Osteoblast (primary cell): ENCODE measurements at regions not wholly inside any gene's neighbourhood (a gene's known extent, or its start where the extent isn't known, plus 50 kb on each side); places are given as distances from the start of the nearest gene placed in this dataset.

Experiments used
- DNase-seq: peaks from one replicate; pipeline ENCODE4 v3.0.0; 2011; ENCODE audit warnings: low spot score, mixed read lengths; ENCODE audit not compliant: insufficient read length; ENCODE audit errors: missing footprints
- H2AFZ ChIP-seq: 2 replicates; pipeline ENCODE4 v1.6.0; 2011; ENCODE audit warnings: mild to moderate bottlenecking, low read length
- H3K27ac ChIP-seq: 2 replicates; pipeline ENCODE4 v1.5.1; 2011; ENCODE audit warnings: mild to moderate bottlenecking, low read depth, low read length, moderate library complexity
- H3K27me3 ChIP-seq: 2 replicates; pipeline ENCODE4 v1.6.0; 2012; ENCODE audit warnings: mild to moderate bottlenecking, control low read depth, inconsistent platforms, low read length, moderate library complexity; ENCODE audit not compliant: insufficient read depth
- H3K36me3 ChIP-seq: 2 replicates; pipeline ENCODE4 v1.5.1; 2011; ENCODE audit warnings: mild to moderate bottlenecking, low read length, control low read depth, moderate library complexity; ENCODE audit not compliant: insufficient read depth
- H3K4me1 ChIP-seq: 2 replicates; pipeline ENCODE4 v1.5.1; 2011; ENCODE audit warnings: mild to moderate bottlenecking, low read length, control low read depth, moderate library complexity; ENCODE audit not compliant: insufficient read depth
- H3K4me2 ChIP-seq: 2 replicates; pipeline ENCODE4 v1.6.0; 2011; ENCODE audit warnings: mild to moderate bottlenecking, low read length; ENCODE audit not compliant: insufficient read depth
- H3K4me3 ChIP-seq: fragments of 200-600 bp; sonication (generic); 3 replicates; pipeline ENCODE4 v1.5.1; 2012; ENCODE audit warnings: mild to moderate bottlenecking, low read length, inconsistent platforms; ENCODE audit not compliant: insufficient read depth
- H3K79me2 ChIP-seq: 2 replicates; pipeline ENCODE4 v1.6.0; 2012; ENCODE audit warnings: mild to moderate bottlenecking, low read length, control low read depth, inconsistent platforms; ENCODE audit not compliant: insufficient read depth
- H3K9me3 ChIP-seq: 2 replicates; pipeline ENCODE4 v1.5.1; 2011; ENCODE audit warnings: low read depth, low read length, control low read depth
- H4K20me1 ChIP-seq: 2 replicates; pipeline ENCODE4 v1.6.0; 2012; ENCODE audit warnings: mild to moderate bottlenecking, low read length, control low read depth; ENCODE audit not compliant: insufficient read depth
- CTCF ChIP-seq: IDR thresholded peaks from 2 replicates; pipeline ENCODE4 v1.5.1; 2011; ENCODE audit warnings: mild to moderate bottlenecking, low read depth, low read length, moderate library complexity; ENCODE audit errors: extremely low read depth

DNA sequence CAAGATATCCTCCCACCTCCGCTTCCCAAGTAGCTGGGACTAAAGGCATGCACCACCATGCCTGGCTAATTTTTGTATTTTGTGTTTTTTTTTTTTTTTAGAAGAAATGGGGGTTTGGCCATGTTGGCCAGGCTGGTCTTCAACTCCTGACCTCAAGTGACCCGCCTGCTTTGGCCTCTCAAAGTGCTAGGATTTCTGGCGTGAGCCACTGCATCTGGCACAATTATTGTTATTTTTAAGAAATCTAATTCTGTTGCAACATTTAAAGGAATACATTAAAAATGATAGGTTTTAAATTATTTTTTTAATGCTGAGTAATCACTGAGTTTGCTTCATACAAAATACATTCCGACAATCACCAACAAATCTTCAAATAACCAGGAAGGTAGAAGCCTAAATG lies 178.1 kb upstream of the SEMA3E start:
- TF ChIP-seq CTCF: no peak
- DNase-seq: no peak
- no peaks in the 10 kb centered on the region for H4K20me1 ChIP-seq

GRCh38 chr7:83824214-83824613 lies 175.3 kb upstream of the SEMA3E start:
- Histone ChIP-seq H3K4me1 (peaks cover 3% of the 10 kb centered on the region), H3K79me2 (no peaks in the 10 kb centered on the region), H3K4me2 (no peak overlapping the region), H3K4me3 (no peak overlapping the region), H3K9me3 (no peaks in the 10 kb centered on the region), H2AFZ (no peak overlapping the region), H3K36me3 (no peaks in the 10 kb centered on the region), H3K27ac (no peak overlapping the region), H4K20me1 (no peaks in the 10 kb centered on the region), H3K27me3 (no peaks in the 10 kb centered on the region)
- TF ChIP-seq CTCF: no peak
- peak; percentile 58 for DNase-seq

More for the DNA sequence above, 178.1 kb upstream of the SEMA3E start:
- H3K4me3 ChIP-seq: no peak overlapping the region
- H3K36me3 ChIP-seq: no peaks in the 10 kb centered on the region
- H3K4me2 ChIP-seq: no peak overlapping the region
- no peaks in the 10 kb centered on the region for H3K27me3 ChIP-seq
- no peak overlapping the region for H2AFZ ChIP-seq
- no peaks in the 10 kb centered on the region for H3K79me2 ChIP-seq
- no peaks in the 10 kb centered on the region for H3K9me3 ChIP-seq
- no peak overlapping the region for H3K27ac ChIP-seq
- peaks cover 3% of the 10 kb centered on the region for H3K4me1 ChIP-seq

- Histone ChIP-seq H3K9me3 (no peaks in the 10 kb centered on the region), H3K4me1 (peaks cover 3% of the 10 kb centered on the region), H3K4me3 (no peak overlapping the region), H3K4me2 (no peak overlapping the region), H2AFZ (no peak overlapping the region), H3K27me3 (no peaks in the 10 kb centered on the region), H3K36me3 (no peaks in the 10 kb centered on the region), H4K20me1 (no peaks in the 10 kb centered on the region), H3K27ac (no peak overlapping the region), H3K79me2 (no peaks in the 10 kb centered on the region)
- no peak for TF ChIP-seq CTCF
- no peak for DNase-seq
Observed at GRCh38 chr7:83821866-83822265, 172.9 kb upstream of the SEMA3E start.

DNA sequence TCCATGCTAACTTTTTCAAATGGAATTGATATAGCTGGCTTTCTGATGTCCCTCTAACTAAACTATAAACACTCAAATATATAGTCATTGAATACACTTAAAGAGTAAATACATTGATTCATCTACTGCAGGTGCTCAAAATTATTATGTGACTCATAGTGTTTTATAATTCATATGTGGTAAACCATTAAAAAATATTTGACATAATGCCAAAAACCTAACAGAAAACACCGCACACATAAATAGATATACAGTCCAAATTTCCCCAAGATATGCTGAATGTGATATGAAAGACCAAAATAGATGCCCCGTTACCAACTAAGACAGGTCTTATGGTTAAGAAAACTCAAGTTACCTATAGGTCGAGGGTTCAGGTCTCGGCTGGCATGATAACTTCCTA lies 171.7 kb upstream of the SEMA3E start:
- DNase-seq: no peak
- no peak for TF ChIP-seq CTCF
- Histone ChIP-seq H4K20me1 (no peaks in the 10 kb centered on the region), H3K4me3 (no peak overlapping the region), H3K79me2 (no peaks in the 10 kb centered on the region), H3K27me3 (no peaks in the 10 kb centered on the region), H3K36me3 (no peaks in the 10 kb centered on the region), H2AFZ (no peak overlapping the region), H3K4me1 (peaks cover 3% of the 10 kb centered on the region), H3K27ac (no peak overlapping the region), H3K9me3 (no peaks in the 10 kb centered on the region), H3K4me2 (no peak overlapping the region)
